Neural cell (in vitro differentiated cells): ENCODE measurements at regions not wholly inside any gene's neighbourhood (a gene's known extent, or its start where the extent isn't known, plus 50 kb on each side); places are given as distances from the start of the nearest gene placed in this dataset.

ENCODE experiments used
- CTCF ChIP-seq: fragments of 450-650 bp; IDR thresholded peaks from 2 replicates; pipeline ENCODE4 v1.5.1; 2014; ENCODE audit warnings: antibody characterized with exemption, mild to moderate bottlenecking, moderate library complexity; ENCODE audit not compliant: poor library complexity, severe bottlenecking
- EP300 ChIP-seq: fragments of 450-650 bp; conservative IDR thresholded peaks from 2 replicates; pipeline ENCODE4 v1.6.1; 2014; ENCODE audit warnings: antibody characterized with exemption, mild to moderate bottlenecking, moderate library complexity; ENCODE audit not compliant: poor library complexity, severe bottlenecking
- EZH2 ChIP-seq: fragments of 200-600, 300-800 bp; shearing (Covaris generic), sonication (generic); IDR thresholded peaks from 2 replicates; pipeline ENCODE4 v1.6.1; 2014; ENCODE audit warnings: antibody characterized with exemption, low read length, borderline replicate concordance, mild to moderate bottlenecking; ENCODE audit not compliant: insufficient read depth, poor library complexity, severe bottlenecking
- MXI1 ChIP-seq: fragments of 450-650 bp; conservative IDR thresholded peaks from 2 replicates; pipeline ENCODE4 v1.6.1; 2014; ENCODE audit warnings: antibody characterized with exemption, mild to moderate bottlenecking; ENCODE audit not compliant: poor library complexity, severe bottlenecking
- POLR2AphosphoS5 ChIP-seq: IDR thresholded peaks from 2 replicates; pipeline ENCODE4 v1.6.1; 2012
- REST ChIP-seq: IDR thresholded peaks from 2 replicates; pipeline ENCODE4 v1.6.1; 2012; ENCODE audit warnings: borderline replicate concordance
- SMC3 ChIP-seq: fragments of 450-650 bp; conservative IDR thresholded peaks from 2 replicates; pipeline ENCODE4 v1.6.1; 2014; ENCODE audit warnings: antibody characterized with exemption, mild to moderate bottlenecking, moderate library complexity; ENCODE audit not compliant: poor library complexity

GRCh38 chr6:2485116-2485515 lies 239.7 kb upstream of the GMDS start:
- TF ChIP-seq REST (no peak), CTCF (no peak), EP300 (no peak), MXI1 (no peak), SMC3 (no peak), POLR2AphosphoS5 (no peak), EZH2 (no peak)
